ENCODE measurements at regions not wholly inside any gene's neighbourhood (a gene's known extent, or its start where the extent isn't known, plus 50 kb on each side); places are given as distances from the start of the nearest gene placed in this dataset.

DNA sequence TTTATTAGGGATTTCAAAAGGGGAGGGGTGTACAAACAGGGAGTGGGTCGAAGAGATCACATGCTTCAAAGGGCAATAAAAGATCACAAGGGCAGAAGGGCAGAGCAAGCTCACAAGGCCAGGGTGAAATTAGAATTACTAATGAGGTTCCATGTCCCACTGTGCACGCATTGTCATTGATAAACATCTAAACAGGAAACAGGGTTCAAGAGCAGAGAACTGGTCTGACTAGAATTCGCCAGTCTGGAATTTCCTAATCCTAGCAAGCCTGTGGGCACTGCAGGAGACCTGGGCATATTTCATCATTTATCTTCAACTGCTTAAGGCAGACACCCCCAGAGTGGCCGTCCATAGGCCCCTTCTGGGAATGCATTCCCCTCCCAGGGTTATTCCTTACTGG, 408.2 kb downstream of the ZNF804A start:
- TF ChIP-seq POU5F1 (IDR thresholded peaks at IDR 0.05; ENCODE audit: low read depth, low read length) (peak; percentile 74; the same call in 1 of the 2 replicates), RAD21 (IDR thresholded peaks at IDR 0.05 in 1 of 2, conservative IDR thresholded peaks at IDR 0.05 in 1 of 2; ENCODE audit: low read depth in 2 of 2, low read length in 2 of 2) (no peak), POLR2A (IDR thresholded peaks at IDR 0.05; ENCODE audit: control extremely low read depth in 1 of 2, low read depth in 2 of 2, low read length in 2 of 2) (no peak), SUZ12 (IDR thresholded peaks at IDR 0.05; ENCODE audit: low read length) (no peak), SP4 (IDR thresholded peaks at IDR 0.05; ENCODE audit: low read length) (no peak), NRF1 (IDR thresholded peaks at IDR 0.05; ENCODE audit: low read depth, low read length) (no peak), SP1 (IDR thresholded peaks at IDR 0.05; ENCODE audit: low read depth, low read length) (peak; percentile 77)

Data from H1 (cell line).